Endothelial cell (in vitro differentiated cells): ENCODE measurements at regions not wholly inside any gene's neighbourhood (a gene's known extent, or its start where the extent isn't known, plus 50 kb on each side); places are given as distances from the start of the nearest gene placed in this dataset.

Source experiments
- DNase-seq: peaks from one replicate; pipeline ENCODE4 v3.0.0; 2021; ENCODE audit warnings: low spot score
- H3K27ac Mint-ChIP-seq: one replicate; pipeline ENCODE4 v1.8.0; 2021; ENCODE audit warnings: mixed read lengths, inconsistent platforms; ENCODE audit not compliant: unreplicated experiment
- H3K27me3 Mint-ChIP-seq: one replicate; pipeline ENCODE4 v1.8.0; 2021; ENCODE audit warnings: mild to moderate bottlenecking, moderate library complexity, mixed read lengths, inconsistent platforms; ENCODE audit not compliant: unreplicated experiment
- H3K36me3 Mint-ChIP-seq: one replicate; pipeline ENCODE4 v1.8.0; 2021; ENCODE audit warnings: mild to moderate bottlenecking, low read depth, mixed read lengths, inconsistent platforms; ENCODE audit not compliant: unreplicated experiment
- H3K4me1 Mint-ChIP-seq: one replicate; pipeline ENCODE4 v1.8.0; 2021; ENCODE audit warnings: mild to moderate bottlenecking, mixed read lengths, inconsistent platforms; ENCODE audit not compliant: unreplicated experiment
- H3K4me3 Mint-ChIP-seq: one replicate; pipeline ENCODE4 v1.8.0; 2021; ENCODE audit warnings: mild to moderate bottlenecking, mixed read lengths, inconsistent platforms; ENCODE audit not compliant: unreplicated experiment
- H3K9me3 Mint-ChIP-seq: one replicate; pipeline ENCODE4 v1.8.0; 2021; ENCODE audit warnings: mixed read lengths, inconsistent platforms; ENCODE audit not compliant: unreplicated experiment
- TF ChIP-seq, protein P1 (sequence below): fragments of 200-600 bp; sonication (generic); IDR thresholded peaks from one replicate; pipeline ENCODE4 v1.5.0; 2021; ENCODE audit warnings: antibody characterized with exemption; ENCODE audit not compliant: unreplicated experiment

GRCh38 chr7:13386741-13387140, 602.7 kb downstream of the ETV1 start:
- H3K27me3 Mint-ChIP-seq = no peaks in the 10 kb centered on the region
- no peaks in the 10 kb centered on the region for H3K36me3 Mint-ChIP-seq
- H3K9me3 Mint-ChIP-seq = no peaks in the 10 kb centered on the region
- TF ChIP-seq, protein P1, sequence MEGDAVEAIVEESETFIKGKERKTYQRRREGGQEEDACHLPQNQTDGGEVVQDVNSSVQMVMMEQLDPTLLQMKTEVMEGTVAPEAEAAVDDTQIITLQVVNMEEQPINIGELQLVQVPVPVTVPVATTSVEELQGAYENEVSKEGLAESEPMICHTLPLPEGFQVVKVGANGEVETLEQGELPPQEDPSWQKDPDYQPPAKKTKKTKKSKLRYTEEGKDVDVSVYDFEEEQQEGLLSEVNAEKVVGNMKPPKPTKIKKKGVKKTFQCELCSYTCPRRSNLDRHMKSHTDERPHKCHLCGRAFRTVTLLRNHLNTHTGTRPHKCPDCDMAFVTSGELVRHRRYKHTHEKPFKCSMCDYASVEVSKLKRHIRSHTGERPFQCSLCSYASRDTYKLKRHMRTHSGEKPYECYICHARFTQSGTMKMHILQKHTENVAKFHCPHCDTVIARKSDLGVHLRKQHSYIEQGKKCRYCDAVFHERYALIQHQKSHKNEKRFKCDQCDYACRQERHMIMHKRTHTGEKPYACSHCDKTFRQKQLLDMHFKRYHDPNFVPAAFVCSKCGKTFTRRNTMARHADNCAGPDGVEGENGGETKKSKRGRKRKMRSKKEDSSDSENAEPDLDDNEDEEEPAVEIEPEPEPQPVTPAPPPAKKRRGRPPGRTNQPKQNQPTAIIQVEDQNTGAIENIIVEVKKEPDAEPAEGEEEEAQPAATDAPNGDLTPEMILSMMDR = no peak
- H3K4me3 Mint-ChIP-seq = no peak overlapping the region
- DNase-seq = no peak
- no peaks in the 10 kb centered on the region for H3K4me1 Mint-ChIP-seq
- no peak overlapping the region for H3K27ac Mint-ChIP-seq

DNA sequence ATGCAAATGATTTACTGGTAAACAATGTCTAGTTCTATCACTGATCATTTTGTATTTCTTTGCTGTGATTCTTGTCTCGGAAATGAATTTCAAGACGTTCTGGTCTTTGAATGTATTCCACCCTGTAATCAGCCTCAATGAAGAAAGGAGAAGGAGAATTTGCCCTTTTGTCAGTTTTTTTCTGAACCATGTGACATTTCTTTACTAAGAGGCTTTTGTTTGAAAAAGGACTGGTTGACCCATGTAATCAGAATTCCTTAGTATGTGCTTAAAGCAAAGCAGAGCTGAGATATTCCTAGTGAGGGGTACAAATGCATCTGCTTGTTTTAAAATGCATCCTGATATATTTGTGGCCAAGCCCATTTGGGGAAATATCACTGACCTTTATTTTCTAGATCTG, 581.6 kb downstream of the ETV1 start:
- Mint-ChIP-seq H3K4me1 (no peaks in the 10 kb centered on the region), H3K4me3 (no peak overlapping the region), H3K36me3 (no peaks in the 10 kb centered on the region), H3K27me3 (no peaks in the 10 kb centered on the region), H3K9me3 (no peaks in the 10 kb centered on the region), H3K27ac (no peak overlapping the region)
- TF ChIP-seq, protein P1 = no peak
- no peak for DNase-seq

- TF ChIP-seq, protein P1 = no peak
- Mint-ChIP-seq H3K9me3 (no peaks in the 10 kb centered on the region), H3K27me3 (no peaks in the 10 kb centered on the region), H3K36me3 (no peaks in the 10 kb centered on the region), H3K27ac (no peak overlapping the region), H3K4me1 (no peaks in the 10 kb centered on the region), H3K4me3 (no peak overlapping the region)
- no peak for DNase-seq
Measured at GRCh38 chr7:13411151-13411550, 578.3 kb downstream of the ETV1 start.

GRCh38 chr7:13411636-13412035, 577.8 kb downstream of the ETV1 start:
- Mint-ChIP-seq H3K9me3 (no peaks in the 10 kb centered on the region), H3K27me3 (no peaks in the 10 kb centered on the region), H3K4me1 (no peaks in the 10 kb centered on the region), H3K36me3 (no peaks in the 10 kb centered on the region), H3K27ac (no peak overlapping the region), H3K4me3 (no peak overlapping the region)
- DNase-seq = no peak
- TF ChIP-seq, protein P1 = no peak

DNA sequence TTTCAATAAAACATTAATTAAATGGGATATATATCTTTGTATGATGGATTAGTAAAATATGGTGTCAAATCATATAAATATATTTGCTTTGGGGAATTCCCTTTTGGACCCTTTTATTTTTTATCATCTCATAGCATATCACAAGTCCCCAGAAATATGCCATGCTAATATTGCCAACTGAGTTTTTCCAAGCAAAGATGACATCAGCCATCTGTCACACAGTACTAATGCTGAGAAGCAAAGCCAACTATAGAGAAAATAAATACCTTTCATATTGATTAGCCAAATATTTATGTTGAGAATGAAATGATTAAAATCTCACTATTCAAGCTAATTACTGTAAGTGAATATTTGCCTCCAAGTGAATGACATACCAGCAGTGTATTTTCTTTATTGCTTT, 575.3 kb downstream of the ETV1 start:
- TF ChIP-seq, protein P1 = no peak
- no peak overlapping the region for H3K4me3 Mint-ChIP-seq
- no peak overlapping the region for H3K27ac Mint-ChIP-seq
- no peak for DNase-seq
- no peaks in the 10 kb centered on the region for H3K9me3 Mint-ChIP-seq
- no peaks in the 10 kb centered on the region for H3K4me1 Mint-ChIP-seq
- H3K36me3 Mint-ChIP-seq = no peaks in the 10 kb centered on the region
- no peaks in the 10 kb centered on the region for H3K27me3 Mint-ChIP-seq
